Neural crest cell (in vitro differentiated cells): ENCODE measurements at regions not wholly inside any gene's neighbourhood (a gene's known extent, or its start where the extent isn't known, plus 50 kb on each side); places are given as distances from the start of the nearest gene placed in this dataset.

ENCODE experiments used
- DNase-seq: peaks from one replicate; pipeline ENCODE4 v3.0.0; 2021; ENCODE audit warnings: low read depth, mixed read lengths, low spot score
- H3K27ac Mint-ChIP-seq: one replicate; pipeline ENCODE4 v1.8.0; 2021; ENCODE audit warnings: mild to moderate bottlenecking, mixed read lengths; ENCODE audit not compliant: unreplicated experiment
- H3K27me3 Mint-ChIP-seq: 2 replicates; pipeline ENCODE4 v1.8.0; 2021; ENCODE audit warnings: low read depth, mild to moderate bottlenecking, mixed read lengths
- H3K36me3 Mint-ChIP-seq: 2 replicates; pipeline ENCODE4 v1.8.0; 2021; ENCODE audit warnings: low read depth, mild to moderate bottlenecking, mixed read lengths
- H3K4me1 Mint-ChIP-seq: 2 replicates; pipeline ENCODE4 v1.8.0; 2021; ENCODE audit warnings: mixed read lengths
- H3K4me3 Mint-ChIP-seq: one replicate; pipeline ENCODE4 v1.8.0; 2021; ENCODE audit warnings: mild to moderate bottlenecking, mixed read lengths
- H3K9me3 Mint-ChIP-seq: 2 replicates; pipeline ENCODE4 v1.8.0; 2021; ENCODE audit warnings: mixed read lengths
- CTCF ChIP-seq: fragments of 200-600 bp; sonication (generic); conservative IDR thresholded peaks from 2 replicates; pipeline ENCODE4 v1.5.0; 2021; ENCODE audit warnings: antibody characterized with exemption, mild to moderate bottlenecking

DNA sequence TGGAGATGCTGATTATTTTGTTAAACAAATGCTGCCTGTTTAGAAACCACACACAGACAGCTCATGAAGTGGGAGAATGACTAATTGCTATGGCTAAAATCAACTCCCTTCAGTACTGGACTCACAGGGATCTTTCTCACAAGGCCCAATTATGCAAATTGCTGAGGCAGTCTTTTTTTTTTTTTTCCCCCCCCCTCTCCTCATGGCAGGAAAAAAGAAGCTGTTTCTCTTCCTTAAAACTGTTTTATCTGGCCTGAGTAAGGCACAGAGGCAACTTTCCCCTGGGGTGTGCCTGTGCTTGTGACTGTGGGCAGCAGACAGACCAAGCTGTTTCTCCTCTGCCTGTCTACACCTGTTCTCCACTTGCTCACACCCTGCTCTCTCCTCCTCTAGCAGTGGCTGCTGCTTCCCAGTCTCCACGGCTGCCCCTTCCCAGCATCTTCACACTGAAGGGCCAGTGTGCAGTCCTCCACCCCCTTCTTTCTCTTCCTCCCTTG lies 65.4 kb upstream of the STEAP1B start:
- peaks cover 27% of the 10 kb centered on the region for H3K4me1 Mint-ChIP-seq
- no peak for DNase-seq
- no peaks in the 10 kb centered on the region for H3K36me3 Mint-ChIP-seq
- H3K27ac Mint-ChIP-seq, result no peak overlapping the region
- H3K27me3 Mint-ChIP-seq, result no peaks in the 10 kb centered on the region
- H3K4me3 Mint-ChIP-seq, result no peak overlapping the region
- no peak for TF ChIP-seq CTCF
- peaks cover 3% of the 10 kb centered on the region for H3K9me3 Mint-ChIP-seq

GRCh38 chr7:22564511-22565045 lies 64.6 kb upstream of the STEAP1B start:
- Mint-ChIP-seq H3K27me3 (no peaks in the 10 kb centered on the region), H3K4me3 (no peak overlapping the region), H3K9me3 (peaks cover 3% of the 10 kb centered on the region), H3K36me3 (no peaks in the 10 kb centered on the region), H3K4me1 (peaks cover 32% of the 10 kb centered on the region), H3K27ac (no peak overlapping the region)
- DNase-seq, result no peak
- no peak for TF ChIP-seq CTCF

DNA sequence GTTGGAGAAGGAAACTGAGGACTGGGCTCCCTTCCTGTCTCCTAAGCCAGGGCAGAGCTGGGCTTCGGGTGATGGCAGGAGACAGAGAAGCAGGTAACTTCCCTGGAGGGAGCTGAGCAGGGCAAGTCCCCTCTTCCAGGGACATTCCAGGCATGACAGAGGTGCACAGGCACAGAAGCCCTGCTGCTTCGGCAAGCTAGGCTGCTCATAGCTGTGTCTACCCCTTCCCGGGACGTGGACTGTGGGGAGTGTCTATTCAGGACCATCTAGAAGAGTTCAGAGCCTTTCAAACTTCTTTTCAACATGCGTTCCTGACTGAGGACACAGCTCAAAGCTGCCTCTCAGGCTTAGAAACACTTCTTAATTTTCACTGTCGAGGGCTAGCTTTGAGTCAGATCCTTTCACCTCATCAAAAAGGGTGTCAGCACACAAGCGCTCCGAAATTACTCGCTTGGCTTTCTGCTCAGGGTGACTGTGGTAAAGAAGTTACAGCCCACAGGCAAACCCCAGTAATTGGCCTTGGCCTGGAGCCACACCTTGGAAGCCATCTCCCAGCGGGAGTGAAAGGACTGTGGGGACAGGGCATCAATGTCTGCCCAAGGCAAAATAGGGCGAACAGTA lies 63.7 kb upstream of the STEAP1B start:
- Mint-ChIP-seq H3K9me3 (peaks cover 3% of the 10 kb centered on the region), H3K4me3 (no peak overlapping the region), H3K4me1 (peaks cover 32% of the 10 kb centered on the region), H3K36me3 (no peaks in the 10 kb centered on the region), H3K27ac (no peak overlapping the region), H3K27me3 (no peaks in the 10 kb centered on the region)
- DNase-seq, result no peak
- no peak for TF ChIP-seq CTCF

DNA sequence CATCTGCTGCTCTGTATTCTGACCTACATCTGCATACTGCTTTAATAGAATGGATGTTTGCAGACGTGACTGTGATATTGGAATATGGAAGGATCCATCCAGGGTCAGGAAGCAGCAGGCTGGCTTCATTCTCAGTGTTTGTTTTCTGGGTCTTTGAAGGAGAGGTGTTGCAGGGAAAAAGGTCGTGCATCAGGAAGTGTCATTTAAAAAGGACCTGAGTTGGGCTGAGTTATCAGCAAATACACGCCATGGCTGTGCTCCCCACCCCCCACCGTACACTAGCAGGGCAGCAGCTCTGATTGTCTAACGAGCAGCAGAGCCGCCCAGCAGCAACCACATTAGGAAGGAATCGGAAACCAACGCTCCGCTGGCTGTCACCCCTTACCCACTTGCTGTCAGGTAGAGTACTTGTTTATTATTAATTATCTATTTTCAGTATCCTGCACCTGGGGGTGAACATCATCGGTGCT lies 63.1 kb upstream of the STEAP1B start:
- no peak for DNase-seq
- peaks cover 3% of the 10 kb centered on the region for H3K9me3 Mint-ChIP-seq
- peaks cover 32% of the 10 kb centered on the region for H3K4me1 Mint-ChIP-seq
- H3K27ac Mint-ChIP-seq, result peak overlapping the region; percentile 0
- H3K4me3 Mint-ChIP-seq, result no peak overlapping the region
- no peak for TF ChIP-seq CTCF
- H3K27me3 Mint-ChIP-seq, result no peaks in the 10 kb centered on the region
- no peaks in the 10 kb centered on the region for H3K36me3 Mint-ChIP-seq

- no peaks in the 10 kb centered on the region for H3K9me3 Mint-ChIP-seq
- H3K27ac Mint-ChIP-seq, result no peak overlapping the region
- TF ChIP-seq CTCF, result no peak
- H3K4me3 Mint-ChIP-seq, result no peak overlapping the region
- H3K27me3 Mint-ChIP-seq, result no peaks in the 10 kb centered on the region
- peaks cover 32% of the 10 kb centered on the region for H3K4me1 Mint-ChIP-seq
- no peaks in the 10 kb centered on the region for H3K36me3 Mint-ChIP-seq
- no peak for DNase-seq
These were observed 62.1 kb upstream of the STEAP1B start for GRCh38 chr7:22561895-22562593.
